RPMI7951 (cell line): ENCODE measurements at regions not wholly inside any gene's neighbourhood (a gene's known extent, or its start where the extent isn't known, plus 50 kb on each side); places are given as distances from the start of the nearest gene placed in this dataset.
"Not testable (repeated sequence)": the region's sequence is repeated elsewhere in the genome, so short reads cannot be mapped to it uniquely, and the experiment has no call there.

Source experiments
- DNase-seq: peaks from one replicate; pipeline ENCODE4 v3.0.0-alpha.2; 2012; ENCODE audit warnings: low read depth

GRCh38 chr2:185265747-185266146, 472.9 kb upstream of the FSIP2 start:
- no peak for DNase-seq

- DNase-seq: no peak
Measured at GRCh38 chr2:185268651-185269050, 470.0 kb upstream of the FSIP2 start.

- no peak for DNase-seq
Measured at GRCh38 chr2:185274718-185275484, 463.7 kb upstream of the FSIP2 start.

DNA sequence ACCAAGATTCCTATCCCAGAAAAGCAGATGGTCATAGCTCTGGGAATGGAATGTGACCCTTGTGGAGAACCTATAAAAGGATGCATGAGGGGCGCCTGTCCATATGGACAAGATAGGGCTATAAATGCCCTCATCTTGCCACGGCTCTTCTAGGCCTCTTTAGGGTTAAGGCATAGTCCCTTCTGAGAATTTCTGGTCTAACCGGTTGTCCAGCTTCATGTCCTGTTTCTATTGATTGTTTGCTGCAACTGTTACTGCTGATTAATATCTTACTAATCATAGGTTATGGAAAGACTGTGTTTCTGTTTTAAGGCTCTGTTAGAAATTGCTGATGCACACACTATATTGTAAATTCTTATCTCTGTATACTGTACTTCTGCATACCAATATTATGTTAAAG, 462.6 kb upstream of the FSIP2 start:
- DNase-seq: not testable (repeated sequence)

DNA sequence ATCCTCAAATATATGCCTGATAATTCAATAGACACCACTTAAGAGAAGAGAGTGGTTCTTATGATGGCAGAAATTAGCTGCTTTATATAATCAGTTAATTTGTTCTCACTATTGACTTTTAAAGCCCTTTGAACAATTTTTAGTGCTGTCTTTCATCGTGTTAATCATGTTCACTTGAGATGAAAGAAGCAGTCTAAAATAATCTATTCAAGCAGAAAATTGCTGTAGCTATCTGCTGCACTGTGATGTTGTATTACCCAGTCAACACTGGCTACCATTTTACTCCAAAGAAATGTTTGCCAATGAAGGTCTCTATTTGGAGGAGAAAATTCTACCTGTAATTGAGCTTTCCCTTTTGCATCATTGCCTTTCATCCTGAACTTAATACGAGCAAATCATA, 459.8 kb upstream of the FSIP2 start:
- no peak for DNase-seq

- DNase-seq: peak; percentile 14
Measured at GRCh38 chr2:185279999-185280398, 458.6 kb upstream of the FSIP2 start.

- DNase-seq: no peak
Measured at GRCh38 chr2:185284696-185285095, 453.9 kb upstream of the FSIP2 start.

DNA sequence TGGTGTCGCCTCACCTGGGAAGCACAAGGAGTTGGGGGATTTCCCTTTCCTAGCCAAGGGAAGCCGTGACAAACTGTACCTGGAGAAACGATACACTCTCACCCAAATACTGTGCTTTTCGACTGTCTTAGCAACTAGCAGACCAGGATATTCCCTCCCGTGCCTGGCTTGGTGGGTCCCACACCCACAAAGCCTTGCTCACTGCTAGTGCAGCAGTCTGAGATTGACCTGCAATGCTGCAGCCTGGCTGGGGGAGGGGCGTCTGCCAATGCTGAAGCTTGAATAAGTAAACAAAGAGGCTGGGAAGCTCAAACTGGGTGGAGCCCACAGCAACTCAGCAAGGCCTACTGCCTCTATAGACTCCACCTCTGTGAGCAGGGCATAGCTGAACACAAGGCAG, 448.6 kb upstream of the FSIP2 start:
- peak; percentile 20 for DNase-seq

DNA sequence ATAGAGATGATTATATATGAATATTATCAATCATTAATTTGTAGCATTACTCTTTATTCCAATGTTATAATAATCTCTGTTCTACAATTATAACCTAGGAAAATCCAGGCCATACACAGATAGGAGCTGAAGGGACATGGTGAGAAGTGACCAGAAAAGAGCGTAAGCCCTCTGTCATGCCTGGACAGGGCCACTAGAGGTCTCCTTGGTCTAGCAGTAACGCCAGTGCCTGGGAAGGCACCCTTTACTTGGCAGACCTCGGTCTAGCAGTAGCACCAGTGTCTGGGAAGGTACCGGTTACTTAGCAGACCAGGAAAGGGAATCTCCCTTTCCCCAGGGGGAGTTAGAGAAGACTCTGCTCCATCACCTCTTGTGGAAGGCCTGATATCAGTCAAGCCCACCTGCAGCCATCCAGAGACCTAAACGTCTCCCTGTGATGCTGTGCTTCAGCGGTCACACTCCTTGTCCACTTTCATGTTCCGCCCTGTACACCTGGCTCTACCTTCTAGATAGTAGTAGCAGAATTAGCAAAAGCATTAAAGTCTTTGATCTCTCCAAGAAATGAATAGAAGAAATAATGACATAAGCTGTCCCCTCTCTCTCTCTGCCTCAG, 447.5 kb upstream of the FSIP2 start:
- DNase-seq: peak; percentile 73

- no peak for DNase-seq
Measured at GRCh38 chr2:185299867-185300266, 438.7 kb upstream of the FSIP2 start.

GRCh38 chr2:185306119-185306518, 432.5 kb upstream of the FSIP2 start:
- no peak for DNase-seq

DNA sequence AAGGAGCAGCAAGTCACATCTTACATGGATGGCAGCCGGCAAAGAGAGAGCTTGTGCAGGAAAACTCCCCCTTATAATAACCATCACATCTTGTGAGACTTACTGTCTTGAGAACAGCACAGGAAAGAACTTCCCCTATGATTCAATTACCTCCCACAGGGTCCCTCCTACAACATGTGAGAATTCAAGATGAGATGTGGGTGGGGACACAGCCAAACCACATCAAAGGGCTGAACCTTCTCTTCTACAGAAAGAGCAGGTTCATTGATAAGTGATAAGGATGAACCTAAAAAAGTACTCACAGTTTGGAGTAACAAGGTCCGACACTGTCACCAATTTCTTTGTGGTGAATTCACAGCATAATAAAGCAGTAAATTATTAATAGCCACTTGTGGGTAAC, 422.2 kb upstream of the FSIP2 start:
- no peak for DNase-seq

GRCh38 chr2:185318271-185318724, 420.3 kb upstream of the FSIP2 start:
- DNase-seq: no peak

GRCh38 chr2:185335879-185336278, 402.7 kb upstream of the FSIP2 start:
- no peak for DNase-seq

GRCh38 chr2:185337033-185337432, 401.6 kb upstream of the FSIP2 start:
- no peak for DNase-seq

DNA sequence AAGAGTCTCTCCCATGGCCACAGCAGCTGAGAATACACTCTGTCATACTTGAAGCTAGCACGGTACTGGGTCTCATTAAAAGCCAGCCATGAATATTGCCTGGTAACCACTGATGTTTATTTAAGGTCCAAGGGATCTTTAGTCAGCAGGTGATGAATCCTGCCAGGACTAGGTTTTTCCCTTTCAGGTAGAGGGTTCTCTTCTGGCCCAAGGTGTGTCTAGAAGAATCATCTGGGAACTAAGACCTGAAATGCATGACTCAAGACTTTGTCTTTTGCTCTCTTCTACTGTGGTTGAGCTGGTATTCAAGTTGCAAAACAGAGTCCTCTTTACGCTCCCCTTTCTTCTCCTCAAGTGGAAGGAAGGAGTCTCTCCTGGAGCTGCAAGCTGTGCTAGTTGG, 400.5 kb upstream of the FSIP2 start:
- no peak for DNase-seq

- no peak for DNase-seq
Measured at GRCh38 chr2:185347445-185347844, 391.2 kb upstream of the FSIP2 start.

DNA sequence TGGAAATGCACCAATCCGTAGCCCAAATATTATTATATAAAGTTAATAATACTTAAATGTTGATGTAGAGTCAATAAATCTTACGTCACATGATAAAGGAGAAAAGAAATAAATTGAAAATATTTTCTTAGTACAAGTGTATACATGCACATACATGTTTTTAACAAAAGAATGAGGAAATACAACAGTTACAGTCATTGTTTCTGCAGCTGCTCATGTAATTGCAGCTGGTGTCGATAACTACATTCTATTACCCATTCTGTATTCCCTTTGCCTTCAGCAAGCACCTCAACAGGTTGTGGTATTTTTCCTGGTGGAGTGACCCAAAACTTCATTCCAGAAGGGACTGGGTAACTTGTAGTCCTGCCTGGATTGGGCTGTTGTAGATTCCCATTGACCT, 377.8 kb upstream of the FSIP2 start:
- DNase-seq: no peak

GRCh38 chr2:185372188-185372587, 366.4 kb upstream of the FSIP2 start:
- DNase-seq: no peak

DNA sequence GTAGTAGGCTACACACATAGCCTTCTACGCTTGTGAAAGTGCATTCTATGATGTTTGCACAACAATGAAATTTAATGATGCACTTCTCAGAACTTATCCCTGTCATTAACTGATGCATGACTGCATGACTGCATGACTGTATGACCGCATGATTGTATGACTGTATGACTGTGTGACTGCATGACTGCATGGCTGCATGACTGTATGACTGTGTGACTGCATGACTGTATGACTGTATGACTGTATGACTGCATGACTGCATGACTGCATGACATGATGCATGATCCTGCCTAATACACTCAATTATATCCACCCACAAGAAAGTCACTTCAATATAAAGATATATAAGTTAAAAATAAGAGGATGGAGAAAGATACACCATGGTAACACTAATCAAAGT, 365.4 kb upstream of the FSIP2 start:
- no peak for DNase-seq

- no peak for DNase-seq
Measured at GRCh38 chr2:185374878-185375277, 363.7 kb upstream of the FSIP2 start.

GRCh38 chr2:185375731-185376130, 362.9 kb upstream of the FSIP2 start:
- no peak for DNase-seq

DNA sequence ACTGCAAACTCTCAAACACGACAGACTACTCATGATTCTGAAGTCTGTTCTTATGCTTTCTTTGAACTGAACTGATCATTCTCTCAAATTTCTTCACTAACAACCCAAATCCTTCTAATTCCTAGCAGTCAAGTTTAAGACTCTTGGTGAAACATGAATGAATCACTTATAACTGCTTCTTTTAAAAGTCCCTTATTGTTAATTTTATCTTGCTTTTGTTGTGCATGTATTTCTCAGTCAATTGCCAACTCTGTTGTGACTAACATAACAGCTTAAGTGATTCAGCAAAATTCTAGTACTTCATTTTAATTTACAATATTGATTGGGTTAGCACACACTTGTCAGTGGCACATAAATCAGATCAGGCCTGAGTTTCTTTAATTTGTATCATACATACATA, 357.0 kb upstream of the FSIP2 start:
- DNase-seq: no peak
